ENCODE measurements at regions not wholly inside any gene's neighbourhood (a gene's known extent, or its start where the extent isn't known, plus 50 kb on each side); places are given as distances from the start of the nearest gene placed in this dataset.

DNA sequence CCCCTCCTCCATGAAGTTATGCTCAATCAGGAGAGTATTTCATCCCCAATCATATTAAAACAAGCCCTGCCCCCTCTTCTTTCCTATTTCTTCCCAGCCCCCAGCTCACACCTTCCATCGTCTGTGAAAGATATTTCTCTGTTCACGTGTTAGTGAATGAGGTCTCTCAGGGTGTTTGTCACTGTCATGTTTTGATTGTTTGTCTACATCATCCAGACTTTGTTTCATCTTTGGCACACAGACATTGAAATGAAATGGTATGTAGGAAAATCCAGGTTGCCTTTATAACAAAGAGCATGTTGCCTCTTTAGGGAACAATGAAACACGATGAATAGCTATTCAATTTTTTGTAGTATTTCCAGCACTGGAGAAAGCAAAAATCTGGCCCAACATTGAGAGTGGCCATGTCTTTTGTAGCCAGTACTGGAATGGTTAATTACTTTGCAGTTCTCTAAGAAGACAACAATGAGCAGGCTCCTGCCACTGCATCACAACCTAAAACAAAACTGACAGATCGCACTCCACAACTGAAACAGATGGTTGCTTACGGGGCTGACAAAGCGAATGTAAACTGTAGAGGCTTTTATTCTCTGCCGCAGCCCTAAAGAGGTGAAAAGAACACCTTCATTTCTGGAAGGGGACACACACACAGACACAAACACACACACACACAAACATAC is 543.6 kb upstream of the CITED2 start:
- no peak overlapping the region for H3K4me3 ChIP-seq
- peaks cover 0 to 11% (median 0%) of the 10 kb centered on the region in 12 donors for H3K4me1 ChIP-seq
- no peaks in the 10 kb centered on the region for H3K27me3 ChIP-seq
- H3K36me3 ChIP-seq = no peaks in the 10 kb centered on the region
- no peak for ATAC-seq
- no peak overlapping the region for H3K27ac ChIP-seq
- intact Hi-C loops (cut with DNase I) = no loop called here
- no peak for TF ChIP-seq POLR2A (IDR thresholded peaks at IDR 0.05)
- H3K9me3 ChIP-seq = peaks cover 0 to 6% (median 0%) of the 10 kb centered on the region in 12 donors
- WGBS, 4 donors = 79 to 86% (median 84%) methylated on average over 7 of the region's 7 CpGs
- no peak for DNase-seq

DNA sequence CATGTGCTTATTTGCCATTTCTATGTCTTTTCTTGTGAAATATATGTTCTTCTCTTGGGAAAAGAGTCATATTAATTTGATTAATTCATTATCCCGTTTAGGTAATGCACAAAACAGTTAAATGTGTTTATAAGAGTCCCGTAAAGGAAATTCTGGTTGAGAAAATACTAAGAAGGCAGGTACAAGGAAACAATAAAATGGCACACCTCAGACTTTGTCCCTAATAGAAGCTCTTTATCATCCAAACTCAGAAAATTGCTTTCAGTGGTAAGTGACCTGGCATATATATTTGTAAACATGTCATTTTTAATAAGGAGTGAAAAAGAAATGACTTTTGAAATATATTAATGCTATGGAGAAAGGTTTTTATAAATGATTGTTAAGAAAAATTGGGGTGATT is 540.5 kb upstream of the CITED2 start:
- H3K27ac ChIP-seq = no peak overlapping the region
- intact Hi-C loops (cut with DNase I) = no loop called here

DNA sequence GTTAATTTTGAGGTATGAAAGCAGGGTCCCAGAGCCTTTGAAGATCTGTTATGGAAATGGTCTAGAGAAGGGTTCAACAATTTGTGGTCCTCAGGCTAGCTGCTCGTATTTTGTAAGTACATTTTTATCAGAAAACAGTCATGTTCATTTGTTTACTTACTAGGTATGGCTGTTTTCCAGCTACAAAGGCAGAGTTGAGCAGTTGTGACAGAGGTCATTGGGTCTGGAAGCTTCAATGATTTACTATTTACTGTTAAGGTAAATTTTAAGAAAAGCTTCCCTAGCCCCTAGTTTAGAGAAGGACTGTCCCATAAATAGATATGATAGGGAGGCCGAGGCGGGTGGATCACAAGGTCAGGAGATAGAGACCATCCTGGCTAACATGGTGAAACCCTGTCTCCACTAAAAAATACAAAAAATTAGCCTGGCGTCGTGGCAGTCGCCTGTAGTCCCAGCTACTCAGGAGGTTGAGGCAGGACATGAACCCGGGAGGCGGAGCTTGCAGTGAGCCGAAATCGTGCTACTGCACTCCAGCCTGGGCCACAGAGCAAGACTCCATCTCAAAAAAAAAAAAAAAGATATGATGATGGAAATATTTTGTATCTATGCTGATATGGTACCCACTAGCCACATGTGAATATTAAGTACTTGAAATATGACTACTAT is 538.4 kb upstream of the CITED2 start:
- Histone ChIP-seq H3K4me3 (no peak overlapping the region), H3K27me3 (no peaks in the 10 kb centered on the region), H3K4me1 (no peaks in the 10 kb centered on the region), H3K27ac (no peak overlapping the region), H3K36me3 (no peaks in the 10 kb centered on the region), H3K9me3 (peaks cover 0 to 6% (median 0%) of the 10 kb centered on the region in 12 donors)
- 86 to 94% (median 93%) methylated on average over 10 of the region's 10 CpGs for WGBS, 4 donors
- intact Hi-C loops (cut with DNase I) = no loop called here
- DNase-seq (no peak), ATAC-seq (no peak)
- TF ChIP-seq POLR2A (IDR thresholded peaks at IDR 0.05) = no peak
- TF ChIP-seq, protein P1, sequence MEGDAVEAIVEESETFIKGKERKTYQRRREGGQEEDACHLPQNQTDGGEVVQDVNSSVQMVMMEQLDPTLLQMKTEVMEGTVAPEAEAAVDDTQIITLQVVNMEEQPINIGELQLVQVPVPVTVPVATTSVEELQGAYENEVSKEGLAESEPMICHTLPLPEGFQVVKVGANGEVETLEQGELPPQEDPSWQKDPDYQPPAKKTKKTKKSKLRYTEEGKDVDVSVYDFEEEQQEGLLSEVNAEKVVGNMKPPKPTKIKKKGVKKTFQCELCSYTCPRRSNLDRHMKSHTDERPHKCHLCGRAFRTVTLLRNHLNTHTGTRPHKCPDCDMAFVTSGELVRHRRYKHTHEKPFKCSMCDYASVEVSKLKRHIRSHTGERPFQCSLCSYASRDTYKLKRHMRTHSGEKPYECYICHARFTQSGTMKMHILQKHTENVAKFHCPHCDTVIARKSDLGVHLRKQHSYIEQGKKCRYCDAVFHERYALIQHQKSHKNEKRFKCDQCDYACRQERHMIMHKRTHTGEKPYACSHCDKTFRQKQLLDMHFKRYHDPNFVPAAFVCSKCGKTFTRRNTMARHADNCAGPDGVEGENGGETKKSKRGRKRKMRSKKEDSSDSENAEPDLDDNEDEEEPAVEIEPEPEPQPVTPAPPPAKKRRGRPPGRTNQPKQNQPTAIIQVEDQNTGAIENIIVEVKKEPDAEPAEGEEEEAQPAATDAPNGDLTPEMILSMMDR (IDR thresholded peaks at IDR 0.05) = no peak

More for the DNA sequence above, 540.5 kb upstream of the CITED2 start:
- no peak for DNase-seq
- no peak for ATAC-seq
- Histone ChIP-seq H3K9me3 (peaks cover 0 to 6% (median 0%) of the 10 kb centered on the region in 12 donors), H3K27me3 (no peaks in the 10 kb centered on the region), H3K4me1 (peaks cover 0 to under 1% (median 0%) of the 10 kb centered on the region in 12 donors), H3K4me3 (no peak overlapping the region), H3K36me3 (no peaks in the 10 kb centered on the region)
- whole genome bisulfite sequencing, 4 donors = 48 to 91% (median 90%) methylated on average over 2 of the region's 2 CpGs
- TF ChIP-seq POLR2A (IDR thresholded peaks at IDR 0.05) = no peak
- TF ChIP-seq, protein P1 (IDR thresholded peaks at IDR 0.05) = no peak

DNA sequence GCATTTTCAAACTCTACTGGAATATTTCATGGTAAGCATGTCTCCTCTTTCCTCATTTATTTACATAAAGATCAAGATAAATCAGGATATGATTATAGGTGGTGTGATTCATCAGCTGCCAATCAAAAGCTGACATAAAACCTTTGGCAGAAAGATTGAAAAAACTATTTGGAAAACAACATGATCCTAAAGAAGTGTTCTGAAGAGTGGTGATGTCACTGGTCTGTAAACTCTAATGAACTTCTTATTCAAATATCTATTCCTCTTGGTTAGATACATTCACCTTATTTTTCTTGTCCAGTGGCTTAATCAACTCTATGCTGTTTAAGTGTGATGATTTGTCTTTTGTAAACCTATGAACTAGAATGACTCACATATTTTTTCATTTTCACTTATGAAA is 535.5 kb upstream of the CITED2 start:
- no peak overlapping the region for H3K4me3 ChIP-seq
- no peak overlapping the region for H3K27ac ChIP-seq
- H3K4me1 ChIP-seq = peaks cover 0 to 11% (median 3%) of the 10 kb centered on the region in 12 donors
- intact Hi-C loops (cut with DNase I) = no loop called here
- ATAC-seq = no peak
- peaks cover 0 to 6% (median 0%) of the 10 kb centered on the region in 12 donors for H3K9me3 ChIP-seq
- DNase-seq = no peak
- H3K36me3 ChIP-seq = no peaks in the 10 kb centered on the region
- no peak for TF ChIP-seq POLR2A (IDR thresholded peaks at IDR 0.05)
- TF ChIP-seq, protein P1 (IDR thresholded peaks at IDR 0.05) = no peak
- no peaks in the 10 kb centered on the region for H3K27me3 ChIP-seq

Data from heart left ventricle (tissue), 16 donors.